SK-N-SH (cell line): ENCODE measurements at regions not wholly inside any gene's neighbourhood (a gene's known extent, or its start where the extent isn't known, plus 50 kb on each side); places are given as distances from the start of the nearest gene placed in this dataset.

Experiments
- CTCF ChIA-PET: fragments of 300-600, 350-600 bp; formaldehyde crosslinking; extraction: SDS; loops from one replicate; lab custom pipeline; 2021; lab: Yijun Ruan, JAX
- POLR2A ChIA-PET: fragments of 350-600 bp; sonication (Branson Sonifier 250); formaldehyde crosslinking; extraction: SDS; loops from one replicate; lab custom pipeline; 2020; ENCODE audit warnings: antibody characterized with exemption, inconsistent platforms; lab: Yijun Ruan, JAX
- DNase-seq: peaks from one replicate; pipeline ENCODE4 v3.0.0; 2012
- H2AFZ ChIP-seq: fragments of 200-600 bp; sonication (generic); 2 replicates; pipeline ENCODE4 v1.8.1; 2016; ENCODE audit warnings: antibody characterized with exemption, mild to moderate bottlenecking, low read depth
- H3F3A ChIP-seq: fragments of 200-600 bp; sonication (generic); replicated peaks from 2 replicates; pipeline ENCODE3; 2016; ENCODE audit warnings: antibody characterized with exemption, mild to moderate bottlenecking; ENCODE audit not compliant: insufficient read depth
- H3K27ac ChIP-seq, 2 experiments: fragments of 200-500 bp in 1 of 2; fragments of 200-600 bp in 1 of 2; sonication (Bioruptor generic) in 1 of 2; sonication (generic), shearing (Covaris generic) in 1 of 2; 2 replicates each; pipeline versions ENCODE4 v1.5.1 to v1.6.1; 2014 to 2016; ENCODE audit warnings: low read depth in 2 of 2, inconsistent platforms in 1 of 2, low read length in 1 of 2, mild to moderate bottlenecking in 1 of 2, mixed read lengths in 1 of 2
- H3K27me3 ChIP-seq: fragments of 200-600 bp; sonication (generic), shearing (Covaris generic); 2 replicates; pipeline ENCODE4 v1.6.1; 2016; ENCODE audit warnings: mixed run types; ENCODE audit not compliant: insufficient read depth
- H3K36me3 ChIP-seq, 2 experiments: fragments of 200-500 bp in 1 of 2; fragments of 200-600 bp in 1 of 2; sonication (Bioruptor generic) in 1 of 2; sonication (generic) in 1 of 2; replicated peaks in 1 of 2; 2 replicates each; pipeline versions ENCODE3 to v1.5.1; 2014 to 2016; ENCODE audit warnings: low read length in 1 of 2, mild to moderate bottlenecking in 1 of 2; ENCODE audit not compliant: insufficient read depth in 2 of 2, control insufficient read depth in 1 of 2
- H3K4me1 ChIP-seq, 2 experiments: fragments of 200-500 bp in 1 of 2; fragments of 200-600 bp in 1 of 2; sonication (Bioruptor generic) in 1 of 2; sonication (generic), shearing (Covaris generic) in 1 of 2; 2 replicates each; pipeline versions ENCODE4 v1.5.1 to v1.6.1; 2014 to 2016; ENCODE audit warnings: low read depth in 1 of 2, low read length in 1 of 2, mixed run types in 1 of 2; ENCODE audit not compliant: insufficient read depth in 2 of 2, control insufficient read depth in 1 of 2
- H3K4me2 ChIP-seq: fragments of 200-600 bp; sonication (generic), shearing (Covaris generic); 2 replicates; pipeline ENCODE4 v1.6.1; 2017; ENCODE audit warnings: mixed run types
- H3K4me3 ChIP-seq, 2 experiments: fragments of 200-500 bp in 1 of 2; fragments of 200-600 bp in 1 of 2; sonication (Bioruptor generic) in 1 of 2; sonication (generic), shearing (Covaris generic) in 1 of 2; 2 replicates each; pipeline versions ENCODE4 v1.5.1 to v1.8.1; 2014 to 2016; ENCODE audit warnings: low read depth in 2 of 2, inconsistent platforms in 1 of 2, low read length in 1 of 2, mild to moderate bottlenecking in 1 of 2, mixed read lengths in 1 of 2, moderate library complexity in 1 of 2
- H3K79me2 ChIP-seq: fragments of 200-600 bp; sonication (generic); 2 replicates; pipeline ENCODE4 v1.8.1; 2017; ENCODE audit warnings: mild to moderate bottlenecking; ENCODE audit not compliant: insufficient read depth
- H3K9ac ChIP-seq: fragments of 200-600 bp; sonication (generic); 2 replicates; pipeline ENCODE4 v1.6.1; 2017; ENCODE audit warnings: mixed run types
- H3K9me2 ChIP-seq: fragments of 200-600 bp; sonication (generic); 2 replicates; pipeline ENCODE4 v1.6.1; 2017; ENCODE audit warnings: mixed run types
- H3K9me3 ChIP-seq: fragments of 200-600 bp; sonication (generic); 2 replicates; pipeline ENCODE4 v1.6.1; 2017; ENCODE audit warnings: mixed run types, mild to moderate bottlenecking, moderate library complexity
- H4K20me1 ChIP-seq: fragments of 200-600 bp; sonication (generic); 2 replicates; pipeline ENCODE4 v1.6.1; 2017; ENCODE audit warnings: mild to moderate bottlenecking, mixed run types; ENCODE audit not compliant: insufficient read depth
- EP300 ChIP-seq, 2 experiments: IDR thresholded peaks; 2 replicates each; pipeline versions ENCODE4 v1.4.0 to v1.6.1; 2012; ENCODE audit warnings: borderline replicate concordance in 1 of 2, low read depth in 1 of 2, low read length in 1 of 2
- FOSL2 ChIP-seq: IDR thresholded peaks from 2 replicates; pipeline ENCODE4 v1.4.0; 2012; ENCODE audit warnings: low read depth, mild to moderate bottlenecking, moderate library complexity, borderline replicate concordance
- FOXJ3 ChIP-seq: sonication (generic); formaldehyde crosslinking; IDR thresholded peaks from 2 replicates; pipeline ENCODE4 v1.5.1; 2020; ENCODE audit warnings: mild to moderate bottlenecking, missing genetic modification reagents
- MXI1 ChIP-seq: IDR thresholded peaks from 2 replicates; pipeline ENCODE4 v1.6.1; 2012; ENCODE audit warnings: mild to moderate bottlenecking, low read depth, low read length, improper control_type of control experiment
- NFIC ChIP-seq: IDR thresholded peaks from 2 replicates; pipeline ENCODE4 v1.4.0; 2012; ENCODE audit warnings: borderline replicate concordance
- RCOR1 ChIP-seq: fragments of 150-350 bp; IDR thresholded peaks from 2 replicates; pipeline ENCODE4 v1.6.1; 2017; ENCODE audit warnings: antibody characterized with exemption, low read length
- RFX5 ChIP-seq: IDR thresholded peaks from 2 replicates; pipeline ENCODE4 v1.6.1; 2012; ENCODE audit warnings: mild to moderate bottlenecking, improper control_type of control experiment, low read length
- RXRA ChIP-seq: IDR thresholded peaks from 2 replicates; pipeline ENCODE4 v1.4.0; 2012; ENCODE audit warnings: low read depth, mild to moderate bottlenecking, borderline replicate concordance
- SMC3 ChIP-seq: IDR thresholded peaks from 2 replicates; pipeline ENCODE4 v1.6.1; 2012; ENCODE audit warnings: low read depth, low read length, improper control_type of control experiment
- TAF1 ChIP-seq: IDR thresholded peaks from 2 replicates; pipeline ENCODE4 v1.6.1; 2012; ENCODE audit warnings: low read depth, mild to moderate bottlenecking, low read length, moderate library complexity, borderline replicate concordance
- TCF12 ChIP-seq: IDR thresholded peaks from 2 replicates; pipeline ENCODE4 v1.4.0; 2012
- TEAD4 ChIP-seq: IDR thresholded peaks from 2 replicates; pipeline ENCODE4 v1.4.0; 2012; ENCODE audit warnings: mild to moderate bottlenecking, borderline replicate concordance; ENCODE audit not compliant: insufficient read depth
- WGBS: methylation state at CpG from one replicate; pipeline ENCODE4 v1.1.6; 2017; ENCODE audit warnings: low lambda C conversion rate; 5-methylcytosine and 5-hydroxymethylcytosine counted together
- TF ChIP-seq, protein P1 (sequence below): IDR thresholded peaks from 2 replicates; pipeline ENCODE4 v1.6.1; 2012; ENCODE audit warnings: mild to moderate bottlenecking, low read depth, low read length, moderate library complexity
- TF ChIP-seq, protein P2 (sequence below): fragments of 200-600 bp; sonication (generic); IDR thresholded peaks from 2 replicates; pipeline ENCODE4 v1.6.1; 2017; ENCODE audit warnings: antibody characterized with exemption, mild to moderate bottlenecking, moderate library complexity
- TF ChIP-seq, protein P3 (sequence below): fragments of 150-350 bp; IDR thresholded peaks from 2 replicates; pipeline ENCODE4 v1.6.1; 2016; ENCODE audit warnings: mild to moderate bottlenecking, low read depth, low read length
- TF ChIP-seq, protein P4 (sequence below): IDR thresholded peaks from 2 replicates; pipeline ENCODE4; 2012

DNA sequence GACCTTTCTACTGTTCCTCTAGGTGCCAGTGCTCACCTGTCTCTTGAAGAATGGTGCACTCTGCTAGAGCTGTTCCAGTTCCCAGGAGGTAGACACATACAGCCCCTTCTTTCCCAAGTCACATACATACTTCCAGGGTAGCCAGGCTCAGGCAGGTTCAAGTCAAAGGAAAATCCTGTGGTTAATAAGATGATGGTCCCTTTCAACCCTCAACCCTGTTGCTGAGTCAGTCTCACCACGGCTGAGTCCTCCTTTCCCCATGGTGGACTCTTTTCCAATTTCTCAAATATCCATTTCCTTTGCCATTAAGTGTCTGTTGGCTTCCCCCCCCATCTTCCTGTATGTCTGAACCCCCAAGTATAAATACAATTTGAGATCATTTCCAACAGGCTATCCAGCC is 56.1 kb upstream of the ACAN start:
- peaks cover 6% of the 10 kb centered on the region for H3F3A ChIP-seq
- no peaks in the 10 kb centered on the region for H3K27me3 ChIP-seq
- H3K4me3 ChIP-seq, result no peak overlapping the region
- no peak overlapping the region for H3K9ac ChIP-seq
- DNase-seq, result no peak
- 0% methylated on average over 1 of the region's 1 CpG for WGBS
- H3K36me3 ChIP-seq, result no peaks in the 10 kb centered on the region
- no peaks in the 10 kb centered on the region for H4K20me1 ChIP-seq
- no peaks in the 10 kb centered on the region for H3K79me2 ChIP-seq
- TF ChIP-seq RFX5, result no peak
- TF ChIP-seq TAF1, result no peak
- TF ChIP-seq TEAD4, result no peak
- TF ChIP-seq, protein P1, sequence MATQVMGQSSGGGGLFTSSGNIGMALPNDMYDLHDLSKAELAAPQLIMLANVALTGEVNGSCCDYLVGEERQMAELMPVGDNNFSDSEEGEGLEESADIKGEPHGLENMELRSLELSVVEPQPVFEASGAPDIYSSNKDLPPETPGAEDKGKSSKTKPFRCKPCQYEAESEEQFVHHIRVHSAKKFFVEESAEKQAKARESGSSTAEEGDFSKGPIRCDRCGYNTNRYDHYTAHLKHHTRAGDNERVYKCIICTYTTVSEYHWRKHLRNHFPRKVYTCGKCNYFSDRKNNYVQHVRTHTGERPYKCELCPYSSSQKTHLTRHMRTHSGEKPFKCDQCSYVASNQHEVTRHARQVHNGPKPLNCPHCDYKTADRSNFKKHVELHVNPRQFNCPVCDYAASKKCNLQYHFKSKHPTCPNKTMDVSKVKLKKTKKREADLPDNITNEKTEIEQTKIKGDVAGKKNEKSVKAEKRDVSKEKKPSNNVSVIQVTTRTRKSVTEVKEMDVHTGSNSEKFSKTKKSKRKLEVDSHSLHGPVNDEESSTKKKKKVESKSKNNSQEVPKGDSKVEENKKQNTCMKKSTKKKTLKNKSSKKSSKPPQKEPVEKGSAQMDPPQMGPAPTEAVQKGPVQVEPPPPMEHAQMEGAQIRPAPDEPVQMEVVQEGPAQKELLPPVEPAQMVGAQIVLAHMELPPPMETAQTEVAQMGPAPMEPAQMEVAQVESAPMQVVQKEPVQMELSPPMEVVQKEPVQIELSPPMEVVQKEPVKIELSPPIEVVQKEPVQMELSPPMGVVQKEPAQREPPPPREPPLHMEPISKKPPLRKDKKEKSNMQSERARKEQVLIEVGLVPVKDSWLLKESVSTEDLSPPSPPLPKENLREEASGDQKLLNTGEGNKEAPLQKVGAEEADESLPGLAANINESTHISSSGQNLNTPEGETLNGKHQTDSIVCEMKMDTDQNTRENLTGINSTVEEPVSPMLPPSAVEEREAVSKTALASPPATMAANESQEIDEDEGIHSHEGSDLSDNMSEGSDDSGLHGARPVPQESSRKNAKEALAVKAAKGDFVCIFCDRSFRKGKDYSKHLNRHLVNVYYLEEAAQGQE, result no peak
- TF ChIP-seq SMC3, result no peak
- no peak for TF ChIP-seq TCF12
- TF ChIP-seq RXRA, result no peak
- no peak for TF ChIP-seq RCOR1
- no peak for TF ChIP-seq FOSL2
- TF ChIP-seq EP300 (IDR thresholded peaks at IDR 0.05; ENCODE audit: borderline replicate concordance in 1 of 2, low read depth in 1 of 2, low read length in 1 of 2), result no peak
- TF ChIP-seq, protein P2, sequence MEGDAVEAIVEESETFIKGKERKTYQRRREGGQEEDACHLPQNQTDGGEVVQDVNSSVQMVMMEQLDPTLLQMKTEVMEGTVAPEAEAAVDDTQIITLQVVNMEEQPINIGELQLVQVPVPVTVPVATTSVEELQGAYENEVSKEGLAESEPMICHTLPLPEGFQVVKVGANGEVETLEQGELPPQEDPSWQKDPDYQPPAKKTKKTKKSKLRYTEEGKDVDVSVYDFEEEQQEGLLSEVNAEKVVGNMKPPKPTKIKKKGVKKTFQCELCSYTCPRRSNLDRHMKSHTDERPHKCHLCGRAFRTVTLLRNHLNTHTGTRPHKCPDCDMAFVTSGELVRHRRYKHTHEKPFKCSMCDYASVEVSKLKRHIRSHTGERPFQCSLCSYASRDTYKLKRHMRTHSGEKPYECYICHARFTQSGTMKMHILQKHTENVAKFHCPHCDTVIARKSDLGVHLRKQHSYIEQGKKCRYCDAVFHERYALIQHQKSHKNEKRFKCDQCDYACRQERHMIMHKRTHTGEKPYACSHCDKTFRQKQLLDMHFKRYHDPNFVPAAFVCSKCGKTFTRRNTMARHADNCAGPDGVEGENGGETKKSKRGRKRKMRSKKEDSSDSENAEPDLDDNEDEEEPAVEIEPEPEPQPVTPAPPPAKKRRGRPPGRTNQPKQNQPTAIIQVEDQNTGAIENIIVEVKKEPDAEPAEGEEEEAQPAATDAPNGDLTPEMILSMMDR, result no peak
- TF ChIP-seq, protein P3, sequence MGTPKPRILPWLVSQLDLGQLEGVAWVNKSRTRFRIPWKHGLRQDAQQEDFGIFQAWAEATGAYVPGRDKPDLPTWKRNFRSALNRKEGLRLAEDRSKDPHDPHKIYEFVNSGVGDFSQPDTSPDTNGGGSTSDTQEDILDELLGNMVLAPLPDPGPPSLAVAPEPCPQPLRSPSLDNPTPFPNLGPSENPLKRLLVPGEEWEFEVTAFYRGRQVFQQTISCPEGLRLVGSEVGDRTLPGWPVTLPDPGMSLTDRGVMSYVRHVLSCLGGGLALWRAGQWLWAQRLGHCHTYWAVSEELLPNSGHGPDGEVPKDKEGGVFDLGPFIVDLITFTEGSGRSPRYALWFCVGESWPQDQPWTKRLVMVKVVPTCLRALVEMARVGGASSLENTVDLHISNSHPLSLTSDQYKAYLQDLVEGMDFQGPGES, result no peak
- TF ChIP-seq, protein P4, sequence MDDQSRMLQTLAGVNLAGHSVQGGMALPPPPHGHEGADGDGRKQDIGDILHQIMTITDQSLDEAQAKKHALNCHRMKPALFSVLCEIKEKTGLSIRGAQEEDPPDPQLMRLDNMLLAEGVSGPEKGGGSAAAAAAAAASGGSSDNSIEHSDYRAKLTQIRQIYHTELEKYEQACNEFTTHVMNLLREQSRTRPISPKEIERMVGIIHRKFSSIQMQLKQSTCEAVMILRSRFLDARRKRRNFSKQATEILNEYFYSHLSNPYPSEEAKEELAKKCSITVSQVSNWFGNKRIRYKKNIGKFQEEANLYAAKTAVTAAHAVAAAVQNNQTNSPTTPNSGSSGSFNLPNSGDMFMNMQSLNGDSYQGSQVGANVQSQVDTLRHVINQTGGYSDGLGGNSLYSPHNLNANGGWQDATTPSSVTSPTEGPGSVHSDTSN, result no peak
- no peak for TF ChIP-seq NFIC
- no peak for TF ChIP-seq MXI1
- no peak for TF ChIP-seq FOXJ3 (CRISPR knock-in tag)
- no peak overlapping the region for H2AFZ ChIP-seq
- H3K27ac ChIP-seq, result no peak overlapping the region
- no peaks in the 10 kb centered on the region; a peak in 1 of 4 replicates for H3K4me1 ChIP-seq
- ChIA-PET POLR2A (no interaction called here), CTCF (interaction anchor here (0.6 kb wide), 1 partner anchor 274 kb away, joined by 3 read pairs; no protein-coding TSS in a partner anchor)
- H3K4me2 ChIP-seq, result no peak overlapping the region
- H3K9me2 ChIP-seq, result no peaks in the 10 kb centered on the region
- no peaks in the 10 kb centered on the region for H3K9me3 ChIP-seq
